HepG2 (cell line): ENCODE measurements at regions not wholly inside any gene's neighbourhood (a gene's known extent, or its start where the extent isn't known, plus 50 kb on each side); places are given as distances from the start of the nearest gene placed in this dataset.

Source experiments
- ELF4 ChIP-seq: sonication (generic); formaldehyde crosslinking; IDR thresholded peaks from 2 replicates; pipeline ENCODE4 v1.5.0; 2020; ENCODE audit warnings: missing genetic modification reagents, mild to moderate bottlenecking, moderate library complexity, borderline replicate concordance
- JUNB ChIP-seq: sonication (generic); formaldehyde crosslinking; IDR thresholded peaks from 2 replicates; pipeline ENCODE4 v1.8.0; 2022; ENCODE audit warnings: missing genetic modification reagents, mild to moderate bottlenecking, borderline replicate concordance
- REST ChIP-seq, 2 experiments: IDR thresholded peaks; 2 replicates each; pipeline ENCODE4 v1.6.1; 2011 to 2012; ENCODE audit warnings: low read length in 2 of 2, borderline replicate concordance in 1 of 2, low read depth in 1 of 2, mild to moderate bottlenecking in 1 of 2, moderate library complexity in 1 of 2
- TAF1 ChIP-seq: sonication (generic); formaldehyde crosslinking; IDR thresholded peaks from 2 replicates; pipeline ENCODE4 v1.4.0; 2020; ENCODE audit warnings: missing genetic modification reagents
- ZBTB43 ChIP-seq: sonication (generic); formaldehyde crosslinking; conservative IDR thresholded peaks from 2 replicates; pipeline ENCODE4 v1.4.0; 2020; ENCODE audit warnings: missing genetic modification reagents
- ZNF747 ChIP-seq: sonication (generic); formaldehyde crosslinking; IDR thresholded peaks from 2 replicates; pipeline ENCODE4 v1.8.1; 2023; ENCODE audit warnings: missing genetic modification reagents, mild to moderate bottlenecking, borderline replicate concordance

DNA sequence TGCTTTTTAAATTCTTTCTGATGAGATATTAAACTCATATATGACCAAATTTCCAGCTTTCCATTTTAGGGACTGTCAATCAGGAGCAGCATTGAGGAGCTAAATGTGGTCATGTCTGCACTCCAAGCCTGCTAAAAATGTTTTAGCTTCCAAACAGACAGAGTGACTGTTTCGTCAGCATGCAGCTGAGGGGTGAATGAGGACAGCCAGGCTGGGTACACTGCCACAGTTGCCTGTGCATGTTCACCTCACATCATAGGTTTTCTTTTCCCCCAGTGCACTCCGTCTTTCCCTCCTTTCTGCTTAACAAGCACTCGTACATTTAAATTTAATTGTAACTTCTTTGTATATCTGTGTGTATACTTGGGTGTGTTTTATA is 138.1 kb downstream of the ARRDC3 start:
- TF ChIP-seq ELF4 (CRISPR knock-in tag) (no peak), TAF1 (CRISPR knock-in tag) (no peak), ZNF747 (no peak), REST (IDR thresholded peaks at IDR 0.05; ENCODE audit: borderline replicate concordance in 1 of 2, low read depth in 1 of 2, low read length in 2 of 2) (no peak), ZBTB43 (no peak), JUNB (CRISPR knock-in tag) (no peak)
